Bronchial epithelial cell (primary cell): ENCODE measurements at regions not wholly inside any gene's neighbourhood (a gene's known extent, or its start where the extent isn't known, plus 50 kb on each side); places are given as distances from the start of the nearest gene placed in this dataset.

Source experiments
- DNase-seq: peaks from one replicate; pipeline ENCODE4 v3.0.0-alpha.2; 2010; ENCODE audit warnings: low read depth
- FAIRE-seq: peaks from 2 replicates; lab custom pipeline; 2011; peaks lifted over from hg19 to GRCh38; lab: Jason Lieb, UNC
- H3K27me3 ChIP-seq: 2 replicates; pipeline ENCODE4 v1.5.1; 2011; ENCODE audit warnings: low read length; ENCODE audit not compliant: control insufficient read depth, insufficient read depth
- H3K36me3 ChIP-seq: 2 replicates; pipeline ENCODE4 v1.5.1; 2011; ENCODE audit warnings: low read length; ENCODE audit not compliant: control insufficient read depth, insufficient read depth
- H3K4me3 ChIP-seq: 2 replicates; pipeline ENCODE4 v1.5.1; 2011; ENCODE audit warnings: mild to moderate bottlenecking, low read depth, low read length, control low read depth
- CTCF ChIP-seq: IDR thresholded peaks from 2 replicates; pipeline ENCODE4 v1.5.1; 2011; ENCODE audit warnings: mild to moderate bottlenecking, moderate library complexity, low read length, control low read depth, inconsistent platforms; ENCODE audit not compliant: insufficient read depth, severe bottlenecking

- Histone ChIP-seq H3K4me3 (no peak overlapping the region), H3K27me3 (no peaks in the 10 kb centered on the region), H3K36me3 (no peaks in the 10 kb centered on the region)
- no peak for TF ChIP-seq CTCF
- DNase-seq (no peak), FAIRE-seq (no peak)
Observed at GRCh38 chr9:87810679-87811178, 71.9 kb upstream of the SPATA31E1 start.

GRCh38 chr9:87812375-87813118 lies 70.1 kb upstream of the SPATA31E1 start:
- TF ChIP-seq CTCF = peak; percentile 87
- H3K27me3 ChIP-seq = no peaks in the 10 kb centered on the region
- FAIRE-seq = no peak
- no peak overlapping the region for H3K4me3 ChIP-seq
- H3K36me3 ChIP-seq = no peaks in the 10 kb centered on the region
- peak; percentile 70 for DNase-seq

GRCh38 chr9:87813119-87813463 lies 69.6 kb upstream of the SPATA31E1 start:
- no peak for FAIRE-seq
- DNase-seq = no peak
- Histone ChIP-seq H3K27me3 (no peaks in the 10 kb centered on the region), H3K36me3 (no peaks in the 10 kb centered on the region), H3K4me3 (no peak overlapping the region)
- TF ChIP-seq CTCF = no peak

DNA sequence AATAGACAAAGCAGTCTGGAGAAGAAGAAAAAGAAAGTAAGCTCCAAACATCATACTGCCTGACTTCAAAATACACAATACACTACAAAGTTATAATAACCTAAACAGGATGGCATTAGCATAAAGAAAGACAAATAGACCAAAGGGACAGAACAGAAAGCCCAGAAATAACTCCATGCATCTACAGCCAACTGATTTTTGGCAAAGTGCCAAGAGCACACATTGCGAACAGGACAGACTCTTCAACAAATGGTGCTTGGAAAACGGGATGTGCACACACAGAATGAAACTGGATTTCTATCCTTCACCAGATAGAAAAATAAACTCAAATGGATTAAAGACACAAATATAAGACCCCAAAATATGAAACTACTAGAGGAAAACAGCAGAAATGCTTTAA lies 66.6 kb upstream of the SPATA31E1 start:
- Histone ChIP-seq H3K36me3 (no peaks in the 10 kb centered on the region), H3K4me3 (no peak overlapping the region), H3K27me3 (no peaks in the 10 kb centered on the region)
- no peak for DNase-seq
- no peak for TF ChIP-seq CTCF
- no peak for FAIRE-seq

DNA sequence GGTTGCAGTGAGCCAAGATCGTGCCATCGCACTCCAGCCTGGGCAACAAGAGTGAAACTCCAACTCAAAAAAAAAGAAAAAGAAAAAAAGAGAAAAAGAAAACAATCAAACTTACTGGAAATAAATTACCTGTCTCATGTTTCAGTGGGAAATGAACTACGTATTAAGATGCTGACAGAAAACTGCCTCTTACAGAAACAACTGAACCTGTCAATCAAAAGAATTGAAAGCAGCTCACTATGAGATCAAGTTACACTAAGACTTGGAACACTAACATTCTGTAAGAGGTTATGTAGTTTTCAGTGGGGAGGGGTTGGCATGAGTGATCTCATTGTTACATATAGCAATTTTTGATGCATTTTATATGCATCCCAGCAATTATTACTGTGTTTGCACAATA lies 64.4 kb upstream of the SPATA31E1 start:
- Histone ChIP-seq H3K27me3 (no peaks in the 10 kb centered on the region), H3K4me3 (no peak overlapping the region), H3K36me3 (no peaks in the 10 kb centered on the region)
- no peak for TF ChIP-seq CTCF
- FAIRE-seq = no peak
- DNase-seq = no peak

DNA sequence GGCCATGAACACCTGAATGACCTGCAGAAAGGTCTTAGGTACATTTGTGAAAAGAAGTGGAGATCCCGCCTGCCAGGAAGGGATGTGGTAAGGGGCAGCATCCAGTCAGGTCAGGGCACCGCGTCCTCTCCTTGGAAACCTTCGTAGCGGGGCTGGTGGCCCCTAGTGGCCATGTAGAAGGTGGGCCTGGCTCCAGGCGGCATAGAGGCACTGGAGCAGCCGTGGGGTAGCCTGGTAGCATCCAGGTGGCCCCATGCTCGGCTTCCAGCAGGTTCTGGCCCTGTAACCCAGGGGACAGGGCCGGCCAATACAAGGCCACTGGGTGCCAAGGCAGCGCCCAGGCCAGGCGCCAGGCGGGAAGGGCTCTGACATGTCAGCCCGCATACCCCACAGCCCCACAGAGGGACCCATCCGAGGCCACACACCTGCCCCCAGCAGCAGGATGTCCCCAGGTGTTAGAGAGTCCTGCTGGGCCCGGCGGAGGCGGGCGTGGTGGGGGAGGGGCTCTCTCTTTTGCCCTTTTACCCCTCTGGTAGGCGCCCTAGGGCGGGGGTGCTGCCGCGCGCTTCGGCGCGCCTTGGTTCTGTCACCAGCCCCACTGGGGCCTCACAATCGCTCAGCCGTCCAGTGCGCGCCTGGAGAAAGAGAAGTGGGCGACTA lies 58.3 kb upstream of the SPATA31E1 start:
- DNase-seq (no peak), FAIRE-seq (no peak)
- Histone ChIP-seq H3K36me3 (no peaks in the 10 kb centered on the region), H3K4me3 (no peak overlapping the region), H3K27me3 (no peaks in the 10 kb centered on the region)
- TF ChIP-seq CTCF = no peak
